Endodermal cell (in vitro differentiated cells): ENCODE measurements at regions not wholly inside any gene's neighbourhood (a gene's known extent, or its start where the extent isn't known, plus 50 kb on each side); places are given as distances from the start of the nearest gene placed in this dataset.

Experiments
- DNase-seq: peaks from one replicate; pipeline ENCODE4 v3.0.0-alpha.2; 2017
- H3K27ac ChIP-seq: 2 replicates; pipeline ENCODE4 v1.5.1; 2013; ENCODE audit warnings: mild to moderate bottlenecking, low read depth, low read length, moderate library complexity
- H3K27me3 ChIP-seq: 2 replicates; pipeline ENCODE4 v1.6.1; 2013; ENCODE audit warnings: mild to moderate bottlenecking, low read length, moderate library complexity; ENCODE audit not compliant: insufficient read depth, control insufficient read depth, poor library complexity, severe bottlenecking
- H3K36me3 ChIP-seq: 2 replicates; pipeline ENCODE4 v1.7.0; 2013; ENCODE audit warnings: mild to moderate bottlenecking, low read length, moderate library complexity; ENCODE audit not compliant: control insufficient read depth, insufficient read depth
- H3K4me1 ChIP-seq: one replicate; pipeline ENCODE4 v1.7.0; 2013; ENCODE audit warnings: low read length; ENCODE audit not compliant: control insufficient read depth, insufficient read depth
- H3K4me3 ChIP-seq: 2 replicates; pipeline ENCODE4 v1.5.1; 2013; ENCODE audit warnings: mild to moderate bottlenecking, low read length, moderate library complexity
- H3K9ac ChIP-seq: 2 replicates; pipeline ENCODE4 v1.6.1; 2013; ENCODE audit warnings: mild to moderate bottlenecking, low read length, moderate library complexity; ENCODE audit not compliant: poor library complexity, severe bottlenecking; ENCODE audit errors: extremely low read depth
- H3K9me3 ChIP-seq: 2 replicates; pipeline ENCODE4 v1.6.1; 2013; ENCODE audit warnings: mild to moderate bottlenecking, low read length, moderate library complexity; ENCODE audit not compliant: control insufficient read depth
- H3K27ac Mint-ChIP-seq: 2 replicates; pipeline ENCODE4 v1.8.0; 2020; ENCODE audit warnings: mixed read lengths
- H3K27me3 Mint-ChIP-seq: 2 replicates; pipeline ENCODE4 v1.8.0; 2021; ENCODE audit warnings: mild to moderate bottlenecking, mixed read lengths; ENCODE audit not compliant: insufficient read depth
- H3K36me3 Mint-ChIP-seq: 2 replicates; pipeline ENCODE4 v1.8.0; 2020; ENCODE audit warnings: low read depth, mixed read lengths
- H3K4me1 Mint-ChIP-seq: 2 replicates; pipeline ENCODE4 v1.8.0; 2020; ENCODE audit warnings: mixed read lengths
- H3K4me3 Mint-ChIP-seq: 2 replicates; pipeline ENCODE4 v1.8.0; 2020; ENCODE audit warnings: mild to moderate bottlenecking, moderate library complexity, mixed read lengths
- H3K9me3 Mint-ChIP-seq: 2 replicates; pipeline ENCODE4 v1.8.0; 2020; ENCODE audit warnings: mild to moderate bottlenecking, mixed read lengths
- WGBS, 2 experiments: methylation state at CpG; one replicate each; pipeline versions ENCODE4 v1.1.5 to v1.1.7; 2013; ENCODE audit warnings: missing lambda C conversion rate in 2 of 2, mixed read lengths in 1 of 2; ENCODE audit not compliant: insufficient coverage in 1 of 2, insufficient read length in 1 of 2; 5-methylcytosine and 5-hydroxymethylcytosine counted together
- TF ChIP-seq, protein P1 (sequence below): fragments of 200-600 bp; sonication (generic); conservative IDR thresholded peaks from 2 replicates; pipeline ENCODE4 v1.5.0; 2021; ENCODE audit warnings: antibody characterized with exemption, mild to moderate bottlenecking

DNA sequence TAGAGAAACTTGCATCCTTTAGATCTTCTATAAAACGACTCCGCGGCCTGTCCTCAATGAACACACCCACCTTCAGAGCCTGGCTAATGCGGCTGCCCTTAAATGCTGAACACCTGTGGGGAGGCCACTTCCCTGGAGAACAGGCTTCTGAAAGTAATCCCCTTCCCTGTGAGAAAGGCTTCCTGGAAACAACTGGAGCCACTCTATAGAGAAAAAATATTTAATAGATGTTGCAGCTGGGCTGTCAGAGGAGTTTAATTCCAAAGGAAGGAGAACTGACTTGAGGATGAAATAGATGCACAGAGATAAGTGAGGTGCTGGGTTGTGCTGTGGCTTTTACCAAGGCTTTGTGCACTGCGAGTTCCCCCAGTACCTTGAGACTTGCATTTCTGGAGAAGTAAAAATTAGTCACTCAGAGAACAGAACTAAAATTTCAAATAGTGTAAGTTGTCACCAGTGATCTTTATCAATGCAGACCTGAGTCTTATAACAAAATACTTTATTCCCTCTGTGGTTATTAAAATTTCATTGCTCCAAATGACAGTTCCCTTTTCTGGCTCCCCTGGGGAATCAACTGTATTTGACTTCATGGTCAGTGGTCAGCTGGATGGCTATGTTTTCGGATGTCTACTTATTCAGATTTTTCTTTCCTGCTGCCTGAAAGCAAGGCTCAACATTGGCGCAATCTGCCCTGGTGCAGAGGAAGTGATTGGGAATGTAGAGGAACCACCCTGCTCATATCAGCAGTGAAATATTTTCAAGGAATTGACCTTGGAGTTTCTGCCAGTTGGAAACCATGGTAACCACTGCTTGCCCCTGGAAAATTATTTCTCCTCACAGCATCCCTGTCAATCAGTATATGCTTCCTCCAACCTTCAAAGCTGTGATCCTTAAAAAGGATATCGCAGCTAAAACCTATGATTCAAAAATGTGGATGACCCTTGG, 238.8 kb downstream of the SMARCA2 start:
- H3K27ac Mint-ChIP-seq: no peak overlapping the region
- Histone ChIP-seq H3K36me3 (peaks cover 18% of the 10 kb centered on the region), H3K9ac (no peak overlapping the region), H3K4me1 (peaks cover 2% of the 10 kb centered on the region), H3K27me3 (no peaks in the 10 kb centered on the region), H3K27ac (no peak overlapping the region), H3K9me3 (peaks cover 29% of the 10 kb centered on the region), H3K4me3 (no peak overlapping the region)
- no peak for DNase-seq
- peaks cover 74% of the 10 kb centered on the region for H3K36me3 Mint-ChIP-seq
- peaks cover 4% of the 10 kb centered on the region for H3K4me1 Mint-ChIP-seq
- TF ChIP-seq, protein P1, sequence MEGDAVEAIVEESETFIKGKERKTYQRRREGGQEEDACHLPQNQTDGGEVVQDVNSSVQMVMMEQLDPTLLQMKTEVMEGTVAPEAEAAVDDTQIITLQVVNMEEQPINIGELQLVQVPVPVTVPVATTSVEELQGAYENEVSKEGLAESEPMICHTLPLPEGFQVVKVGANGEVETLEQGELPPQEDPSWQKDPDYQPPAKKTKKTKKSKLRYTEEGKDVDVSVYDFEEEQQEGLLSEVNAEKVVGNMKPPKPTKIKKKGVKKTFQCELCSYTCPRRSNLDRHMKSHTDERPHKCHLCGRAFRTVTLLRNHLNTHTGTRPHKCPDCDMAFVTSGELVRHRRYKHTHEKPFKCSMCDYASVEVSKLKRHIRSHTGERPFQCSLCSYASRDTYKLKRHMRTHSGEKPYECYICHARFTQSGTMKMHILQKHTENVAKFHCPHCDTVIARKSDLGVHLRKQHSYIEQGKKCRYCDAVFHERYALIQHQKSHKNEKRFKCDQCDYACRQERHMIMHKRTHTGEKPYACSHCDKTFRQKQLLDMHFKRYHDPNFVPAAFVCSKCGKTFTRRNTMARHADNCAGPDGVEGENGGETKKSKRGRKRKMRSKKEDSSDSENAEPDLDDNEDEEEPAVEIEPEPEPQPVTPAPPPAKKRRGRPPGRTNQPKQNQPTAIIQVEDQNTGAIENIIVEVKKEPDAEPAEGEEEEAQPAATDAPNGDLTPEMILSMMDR: no peak
- no peak overlapping the region for H3K4me3 Mint-ChIP-seq
- WGBS, 2 experiments: 89 to 92% methylated on average over 5 to 7 of the region's 8 CpGs
- H3K27me3 Mint-ChIP-seq: no peaks in the 10 kb centered on the region
- peaks cover 23% of the 10 kb centered on the region for H3K9me3 Mint-ChIP-seq

DNA sequence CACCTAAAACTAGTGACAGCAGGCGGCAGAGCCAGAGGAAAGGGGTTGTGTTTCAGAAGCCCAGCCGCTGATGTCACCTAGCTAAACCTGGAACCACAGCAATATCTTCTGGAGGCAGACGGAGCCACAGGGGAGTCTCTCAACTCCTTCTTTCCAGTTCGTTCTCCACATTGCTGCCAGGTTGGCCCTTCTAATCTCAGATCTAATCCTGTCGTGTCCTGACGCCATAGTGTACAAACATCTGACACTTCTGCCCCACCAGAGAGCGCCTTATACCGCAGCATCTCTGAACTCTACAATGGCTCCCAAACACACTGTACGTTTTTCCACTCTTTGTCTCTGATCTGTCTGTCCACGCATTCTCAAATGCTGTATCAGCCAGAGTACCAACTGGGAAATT, 240.0 kb downstream of the SMARCA2 start:
- H3K36me3 Mint-ChIP-seq: peaks cover 68% of the 10 kb centered on the region
- no peak overlapping the region for H3K27ac Mint-ChIP-seq
- Histone ChIP-seq H3K9ac (no peak overlapping the region), H3K4me1 (peaks cover 2% of the 10 kb centered on the region), H3K36me3 (peaks cover 22% of the 10 kb centered on the region), H3K4me3 (no peak overlapping the region), H3K9me3 (peaks cover 29% of the 10 kb centered on the region), H3K27ac (no peak overlapping the region), H3K27me3 (no peaks in the 10 kb centered on the region)
- peaks cover 3% of the 10 kb centered on the region for H3K4me1 Mint-ChIP-seq
- no peaks in the 10 kb centered on the region for H3K27me3 Mint-ChIP-seq
- DNase-seq: no peak
- WGBS, 2 experiments: 87 to 89% methylated on average over 10 of the region's 10 CpGs
- TF ChIP-seq, protein P1: no peak
- H3K4me3 Mint-ChIP-seq: no peak overlapping the region
- H3K9me3 Mint-ChIP-seq: peaks cover 22% of the 10 kb centered on the region

DNA sequence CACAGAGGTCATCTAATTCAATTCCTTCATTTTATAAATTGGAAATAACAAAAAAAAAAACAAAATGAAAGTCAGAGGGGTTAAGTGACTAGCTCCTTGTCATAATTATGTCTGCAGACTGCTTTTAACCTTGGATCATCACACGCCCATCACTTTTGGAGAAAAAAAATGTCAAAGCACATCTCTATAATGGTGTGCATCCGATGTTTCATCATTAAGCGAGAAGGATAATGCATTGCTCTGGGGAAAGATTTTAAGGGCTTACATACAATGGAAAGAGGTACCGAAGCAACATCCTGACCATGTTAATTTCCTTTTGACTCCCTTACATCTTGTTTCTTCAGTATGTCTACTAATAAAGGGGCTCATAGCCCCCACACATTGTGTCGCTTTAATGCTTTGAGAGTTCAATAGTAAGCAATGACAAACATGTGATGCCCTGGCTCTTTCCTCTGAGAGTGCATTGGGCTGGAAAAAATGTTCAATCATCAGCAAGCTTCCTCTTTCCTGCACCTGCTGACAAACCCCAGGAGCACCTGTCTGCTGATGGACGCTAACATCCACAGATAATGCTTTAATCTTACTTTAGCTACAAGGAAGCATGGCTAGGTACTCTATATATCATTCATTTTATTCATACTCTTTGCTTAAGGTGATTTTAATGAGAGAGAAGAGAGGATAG, 242.2 kb downstream of the SMARCA2 start:
- no peak overlapping the region for H3K9ac ChIP-seq
- H3K27me3 Mint-ChIP-seq: no peaks in the 10 kb centered on the region
- no peak for DNase-seq
- H3K4me1 Mint-ChIP-seq: no peaks in the 10 kb centered on the region
- no peak overlapping the region for H3K27ac ChIP-seq
- TF ChIP-seq, protein P1: no peak
- peaks cover 16% of the 10 kb centered on the region for H3K36me3 ChIP-seq
- peaks cover 12% of the 10 kb centered on the region for H3K9me3 ChIP-seq
- peaks cover 13% of the 10 kb centered on the region for H3K9me3 Mint-ChIP-seq
- H3K4me3 Mint-ChIP-seq: no peak overlapping the region
- H3K27ac Mint-ChIP-seq: no peak overlapping the region
- no peaks in the 10 kb centered on the region for H3K27me3 ChIP-seq
- H3K4me1 ChIP-seq: peaks cover 5% of the 10 kb centered on the region
- H3K36me3 Mint-ChIP-seq: peaks cover 69% of the 10 kb centered on the region
- no peak overlapping the region for H3K4me3 ChIP-seq
- WGBS, 2 experiments: 84 to 89% methylated on average over 5 to 6 of the region's 6 CpGs
